ENCODE measurements at regions not wholly inside any gene's neighbourhood (a gene's known extent, or its start where the extent isn't known, plus 50 kb on each side); places are given as distances from the start of the nearest gene placed in this dataset.
A peak's percentile ranks its signal among the peaks of the same experiment; 100 is the strongest.

DNA sequence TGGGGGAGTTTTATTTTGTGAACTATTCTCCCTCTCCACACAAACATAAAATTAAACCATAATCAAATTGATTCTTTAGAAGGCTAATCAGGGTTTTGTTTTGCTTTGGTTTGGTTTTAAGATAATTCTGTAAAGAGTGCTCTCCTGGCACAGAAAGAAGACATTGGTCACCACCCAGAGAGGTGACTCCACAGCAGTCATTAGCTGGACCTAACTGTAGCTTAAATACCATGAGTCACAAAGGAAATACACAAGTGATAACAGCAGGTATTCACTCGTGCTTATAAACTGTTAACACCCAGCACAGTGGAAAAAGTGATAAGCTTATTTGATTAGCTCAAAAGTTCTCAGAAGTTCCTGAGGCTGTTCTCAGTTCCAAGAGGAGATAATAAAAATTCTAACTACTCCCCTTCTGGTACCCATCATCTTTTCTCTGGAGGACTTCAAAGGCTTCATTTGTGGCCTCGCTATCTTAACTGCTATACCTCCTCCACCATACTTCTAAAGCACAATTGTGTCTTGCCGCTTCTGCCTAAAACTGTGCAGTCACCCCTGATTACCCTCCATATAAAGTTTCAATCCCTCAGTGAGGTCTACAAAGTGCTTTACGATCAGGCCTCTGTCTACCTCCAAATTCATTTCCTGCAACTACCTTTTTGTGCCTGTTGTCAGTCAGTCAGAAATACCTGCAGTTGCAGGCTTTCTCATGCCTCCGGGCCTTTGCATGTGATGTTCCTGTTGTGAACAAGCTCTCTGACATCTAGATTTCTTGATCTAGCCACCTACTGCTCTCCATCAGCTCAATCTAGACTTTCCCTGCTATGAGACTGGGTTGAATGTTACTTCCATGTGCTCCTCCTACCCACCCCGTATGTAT is 201.1 kb downstream of the SAMD5 start:
- H3K4me3 ChIP-seq (ENCODE audit: low read depth, low read length) = no peak overlapping the region
- no peak for DNase-seq (ENCODE audit: low read depth)
- TF ChIP-seq, protein P1, sequence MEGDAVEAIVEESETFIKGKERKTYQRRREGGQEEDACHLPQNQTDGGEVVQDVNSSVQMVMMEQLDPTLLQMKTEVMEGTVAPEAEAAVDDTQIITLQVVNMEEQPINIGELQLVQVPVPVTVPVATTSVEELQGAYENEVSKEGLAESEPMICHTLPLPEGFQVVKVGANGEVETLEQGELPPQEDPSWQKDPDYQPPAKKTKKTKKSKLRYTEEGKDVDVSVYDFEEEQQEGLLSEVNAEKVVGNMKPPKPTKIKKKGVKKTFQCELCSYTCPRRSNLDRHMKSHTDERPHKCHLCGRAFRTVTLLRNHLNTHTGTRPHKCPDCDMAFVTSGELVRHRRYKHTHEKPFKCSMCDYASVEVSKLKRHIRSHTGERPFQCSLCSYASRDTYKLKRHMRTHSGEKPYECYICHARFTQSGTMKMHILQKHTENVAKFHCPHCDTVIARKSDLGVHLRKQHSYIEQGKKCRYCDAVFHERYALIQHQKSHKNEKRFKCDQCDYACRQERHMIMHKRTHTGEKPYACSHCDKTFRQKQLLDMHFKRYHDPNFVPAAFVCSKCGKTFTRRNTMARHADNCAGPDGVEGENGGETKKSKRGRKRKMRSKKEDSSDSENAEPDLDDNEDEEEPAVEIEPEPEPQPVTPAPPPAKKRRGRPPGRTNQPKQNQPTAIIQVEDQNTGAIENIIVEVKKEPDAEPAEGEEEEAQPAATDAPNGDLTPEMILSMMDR (IDR thresholded peaks at IDR 0.05; ENCODE audit: insufficient read depth, low read depth, low read length) = no peak

- no peak for DNase-seq (ENCODE audit: low read depth)
- no peak overlapping the region for H3K4me3 ChIP-seq (ENCODE audit: low read depth, low read length)
- TF ChIP-seq, protein P1 (IDR thresholded peaks at IDR 0.05; ENCODE audit: insufficient read depth, low read depth, low read length) = no peak
Observed at GRCh38 chr6:147710890-147711289, 202.4 kb downstream of the SAMD5 start.

DNA sequence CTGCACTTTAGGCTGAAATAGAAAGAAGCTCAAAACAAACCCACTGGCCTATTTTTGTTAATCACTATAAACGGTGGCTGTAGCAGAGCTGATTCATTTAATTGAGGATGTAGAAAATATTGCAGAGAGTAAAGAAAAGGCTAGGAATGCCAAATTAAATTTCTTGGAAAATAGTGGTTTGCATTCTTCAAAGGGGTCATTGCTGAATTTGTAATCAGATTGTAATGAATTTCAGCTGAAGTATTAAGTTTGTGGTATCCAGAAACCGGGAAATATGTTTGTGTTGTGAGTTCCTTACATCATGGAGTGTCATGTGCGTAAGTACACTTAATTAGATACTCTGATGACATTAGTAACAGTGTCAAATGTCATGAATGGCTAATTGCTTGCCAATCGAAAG is 203.0 kb downstream of the SAMD5 start:
- DNase-seq (ENCODE audit: low read depth) = peak; percentile 29
- TF ChIP-seq, protein P1 (IDR thresholded peaks at IDR 0.05; ENCODE audit: insufficient read depth, low read depth, low read length) = no peak
- no peak overlapping the region for H3K4me3 ChIP-seq (ENCODE audit: low read depth, low read length)

- H3K4me3 ChIP-seq (ENCODE audit: low read depth, low read length) = no peak overlapping the region
- TF ChIP-seq, protein P1 (IDR thresholded peaks at IDR 0.05; ENCODE audit: insufficient read depth, low read depth, low read length) = no peak
- DNase-seq (ENCODE audit: low read depth) = no peak
Observed at GRCh38 chr6:147712841-147713240, 204.4 kb downstream of the SAMD5 start.

GRCh38 chr6:147715035-147715434 is 206.5 kb downstream of the SAMD5 start:
- no peak overlapping the region for H3K4me3 ChIP-seq (ENCODE audit: low read depth, low read length)
- DNase-seq (ENCODE audit: low read depth) = no peak
- TF ChIP-seq, protein P1 (IDR thresholded peaks at IDR 0.05; ENCODE audit: insufficient read depth, low read depth, low read length) = no peak

DNA sequence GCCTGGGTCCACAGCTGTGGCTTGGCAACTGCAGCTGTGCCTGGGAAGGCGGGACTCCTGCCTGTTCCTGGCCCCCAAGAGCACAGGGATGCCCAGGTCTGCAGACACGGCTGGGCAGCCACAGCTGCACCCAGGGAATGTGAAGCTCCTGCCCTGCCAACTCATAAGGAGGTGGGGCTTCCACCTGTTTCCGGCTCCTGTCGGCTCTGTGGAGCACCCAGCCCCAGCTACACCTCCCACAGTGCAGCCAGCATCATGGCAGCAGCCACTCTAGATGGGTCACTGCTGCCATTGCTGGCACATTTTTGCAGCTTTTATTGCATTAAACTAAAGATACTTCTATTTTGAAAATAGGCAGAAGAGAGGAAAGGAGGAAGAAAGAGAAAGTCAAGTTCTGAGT is 207.9 kb downstream of the SAMD5 start:
- no peak for DNase-seq (ENCODE audit: low read depth)
- no peak overlapping the region for H3K4me3 ChIP-seq (ENCODE audit: low read depth, low read length)
- TF ChIP-seq, protein P1 (IDR thresholded peaks at IDR 0.05; ENCODE audit: insufficient read depth, low read depth, low read length) = no peak
